AG04450 (cell line): ENCODE measurements at regions not wholly inside any gene's neighbourhood (a gene's known extent, or its start where the extent isn't known, plus 50 kb on each side); places are given as distances from the start of the nearest gene placed in this dataset.

Source experiments
- CTCF ChIA-PET: fragments of 300-600, 350-600 bp; formaldehyde crosslinking; extraction: SDS; loops from one replicate; lab custom pipeline; 2022; ENCODE audit warnings: antibody characterized with exemption, inconsistent platforms; lab: Charles Lee
- POLR2A ChIA-PET: fragments of 350-600 bp; formaldehyde crosslinking; extraction: SDS; loops from one replicate; lab custom pipeline; 2021; ENCODE audit warnings: antibody characterized with exemption, inconsistent platforms; lab: Yijun Ruan, JAX
- DNase-seq: peaks from one replicate; pipeline ENCODE4 v3.0.0-alpha.2; 2011; ENCODE audit warnings: low read depth, low spot score
- H3K27ac ChIP-seq: one replicate; pipeline ENCODE4 v1.5.1; 2012; ENCODE audit warnings: low read depth, low read length, control low read depth
- H3K27me3 ChIP-seq: one replicate; pipeline ENCODE4 v1.6.0; 2012; ENCODE audit warnings: low read length; ENCODE audit not compliant: control insufficient read depth, insufficient read depth
- H3K4me3 ChIP-seq: 2 replicates; pipeline ENCODE4 v1.5.1; 2011; ENCODE audit warnings: mild to moderate bottlenecking, low read depth, low read length, control low read depth
- H3K9me3 ChIP-seq: 2 replicates; pipeline ENCODE4 v1.5.1; 2012; ENCODE audit warnings: low read length; ENCODE audit not compliant: control insufficient read depth, insufficient read depth
- TF ChIP-seq, protein P1 (sequence below): IDR thresholded peaks from 2 replicates; pipeline ENCODE4 v1.5.1; 2011; ENCODE audit warnings: low read depth, low read length, control low read depth, inconsistent platforms

DNA sequence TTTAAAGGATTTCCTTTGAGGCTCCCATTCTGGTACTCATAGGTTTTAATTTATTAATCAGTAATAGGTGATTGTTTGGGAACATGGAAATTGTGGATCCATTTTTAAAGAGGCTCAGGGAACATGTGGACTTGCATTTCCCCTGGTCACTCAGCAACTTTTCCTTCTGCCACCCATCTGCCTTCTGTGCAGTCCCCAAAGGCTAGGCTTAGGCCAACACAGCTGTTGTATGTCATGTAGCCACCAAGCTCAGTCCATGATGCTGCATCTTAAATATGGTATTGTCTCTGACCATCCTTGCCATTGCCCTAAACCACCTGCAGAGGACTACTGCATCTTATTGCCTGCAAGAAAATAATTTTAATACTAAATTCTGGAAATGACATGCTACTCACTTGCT, 416.7 kb upstream of the SEMA6D start:
- ChIA-PET CTCF (interaction anchor here (1.2 kb wide), 1 partner anchor 10 kb away, joined by 3 read pairs; no protein-coding TSS in a partner anchor), POLR2A (no interaction called here)
- no peak overlapping the region for H3K4me3 ChIP-seq
- H3K27me3 ChIP-seq: no peaks in the 10 kb centered on the region
- H3K27ac ChIP-seq: no peak overlapping the region
- TF ChIP-seq, protein P1, sequence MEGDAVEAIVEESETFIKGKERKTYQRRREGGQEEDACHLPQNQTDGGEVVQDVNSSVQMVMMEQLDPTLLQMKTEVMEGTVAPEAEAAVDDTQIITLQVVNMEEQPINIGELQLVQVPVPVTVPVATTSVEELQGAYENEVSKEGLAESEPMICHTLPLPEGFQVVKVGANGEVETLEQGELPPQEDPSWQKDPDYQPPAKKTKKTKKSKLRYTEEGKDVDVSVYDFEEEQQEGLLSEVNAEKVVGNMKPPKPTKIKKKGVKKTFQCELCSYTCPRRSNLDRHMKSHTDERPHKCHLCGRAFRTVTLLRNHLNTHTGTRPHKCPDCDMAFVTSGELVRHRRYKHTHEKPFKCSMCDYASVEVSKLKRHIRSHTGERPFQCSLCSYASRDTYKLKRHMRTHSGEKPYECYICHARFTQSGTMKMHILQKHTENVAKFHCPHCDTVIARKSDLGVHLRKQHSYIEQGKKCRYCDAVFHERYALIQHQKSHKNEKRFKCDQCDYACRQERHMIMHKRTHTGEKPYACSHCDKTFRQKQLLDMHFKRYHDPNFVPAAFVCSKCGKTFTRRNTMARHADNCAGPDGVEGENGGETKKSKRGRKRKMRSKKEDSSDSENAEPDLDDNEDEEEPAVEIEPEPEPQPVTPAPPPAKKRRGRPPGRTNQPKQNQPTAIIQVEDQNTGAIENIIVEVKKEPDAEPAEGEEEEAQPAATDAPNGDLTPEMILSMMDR: no peak
- DNase-seq: no peak
- H3K9me3 ChIP-seq: no peaks in the 10 kb centered on the region

DNA sequence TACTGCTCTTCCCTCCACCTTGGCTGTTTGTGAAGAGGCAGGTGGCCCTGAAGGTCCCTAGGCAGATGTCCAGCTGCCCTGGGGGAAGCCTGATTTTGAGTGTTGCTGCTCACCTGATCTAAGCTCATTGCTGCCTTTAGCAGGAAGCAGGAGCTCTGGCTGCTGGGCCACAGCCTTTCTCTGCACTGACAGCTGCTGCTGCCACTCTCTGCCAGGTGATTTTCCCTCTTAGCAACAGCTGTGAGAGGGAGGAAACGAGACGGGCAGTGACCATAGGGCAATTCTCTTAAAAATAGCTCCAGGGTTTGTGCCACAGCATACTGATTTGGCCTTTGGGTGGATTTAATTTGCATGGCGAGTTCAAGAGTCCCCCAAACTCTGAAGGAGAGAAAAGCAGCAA, 415.8 kb upstream of the SEMA6D start:
- Histone ChIP-seq H3K27ac (no peak overlapping the region), H3K9me3 (no peaks in the 10 kb centered on the region), H3K4me3 (no peak overlapping the region), H3K27me3 (no peaks in the 10 kb centered on the region)
- TF ChIP-seq, protein P1: no peak
- ChIA-PET POLR2A (no interaction called here), CTCF (no interaction called here)
- DNase-seq: no peak

DNA sequence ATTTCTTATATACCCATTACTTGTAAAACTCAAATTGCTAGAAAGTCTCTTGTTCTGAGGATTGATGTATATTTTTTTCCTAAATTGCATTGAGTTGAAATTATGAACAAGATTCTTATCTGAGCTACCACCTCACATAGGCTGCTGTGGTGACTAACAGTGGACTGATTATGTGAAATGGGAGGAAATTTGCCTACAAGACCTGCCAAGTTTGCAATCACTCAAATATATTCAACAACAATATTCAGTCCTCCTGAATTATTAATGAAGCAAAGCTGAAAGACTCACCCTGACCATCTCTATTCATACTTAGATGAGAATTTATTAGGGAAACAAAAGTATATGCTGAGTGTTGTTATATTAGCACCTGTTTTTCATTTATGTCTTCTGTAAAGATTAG, 412.6 kb upstream of the SEMA6D start:
- CTCF ChIA-PET: no interaction called here
- TF ChIP-seq, protein P1: no peak
- POLR2A ChIA-PET: interaction anchor here (0.6 kb wide), 1 partner anchor 12 kb away, joined by 6 read pairs; no protein-coding TSS in a partner anchor
- DNase-seq: no peak
- no peak overlapping the region for H3K4me3 ChIP-seq
- no peaks in the 10 kb centered on the region for H3K27me3 ChIP-seq
- H3K9me3 ChIP-seq: no peaks in the 10 kb centered on the region
- no peak overlapping the region for H3K27ac ChIP-seq

DNA sequence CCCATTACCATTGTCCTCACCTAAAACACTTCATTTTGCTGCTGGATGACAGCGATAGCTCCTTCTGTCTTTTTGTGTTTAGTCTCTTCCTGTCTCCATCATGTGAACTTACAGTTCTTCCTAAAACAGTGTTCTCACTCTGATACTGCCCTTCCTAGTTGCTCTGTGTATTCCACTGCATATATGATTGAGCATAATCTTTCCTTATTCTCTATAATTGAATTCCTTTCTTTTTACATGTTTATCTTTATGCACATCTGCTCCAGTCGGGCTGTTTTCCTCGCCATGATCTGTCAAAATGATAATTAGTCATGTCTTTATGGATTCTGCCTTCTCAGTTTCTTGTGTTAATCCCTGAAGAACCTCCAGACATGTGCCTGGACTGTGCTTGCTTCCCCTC, 405.1 kb upstream of the SEMA6D start:
- TF ChIP-seq, protein P1: no peak
- ChIA-PET POLR2A (no interaction called here), CTCF (no interaction called here)
- H3K4me3 ChIP-seq: no peak overlapping the region
- H3K27ac ChIP-seq: no peak overlapping the region
- H3K27me3 ChIP-seq: no peaks in the 10 kb centered on the region
- DNase-seq: no peak
- no peaks in the 10 kb centered on the region for H3K9me3 ChIP-seq

GRCh38 chr15:47326410-47327333, 390.6 kb upstream of the SEMA6D start:
- POLR2A ChIA-PET: no interaction called here
- Histone ChIP-seq H3K27me3 (no peaks in the 10 kb centered on the region), H3K27ac (no peak overlapping the region), H3K4me3 (no peak overlapping the region), H3K9me3 (no peaks in the 10 kb centered on the region)
- no peak for DNase-seq
- CTCF ChIA-PET: interaction anchor here (1.6 kb wide), 1 partner anchor 22 kb away, joined by 3 read pairs; no protein-coding TSS in a partner anchor
- TF ChIP-seq, protein P1: no peak
